H9 (cell line): ENCODE measurements at regions not wholly inside any gene's neighbourhood (a gene's known extent, or its start where the extent isn't known, plus 50 kb on each side); places are given as distances from the start of the nearest gene placed in this dataset.

Source experiments
- DNase-seq: peaks from one replicate; pipeline ENCODE4 v3.0.0-alpha.2; 2017
- H2AFZ ChIP-seq: one replicate; pipeline ENCODE4 v1.6.1; 2013; ENCODE audit warnings: mild to moderate bottlenecking, low read length, control low read depth, moderate library complexity
- H2AK5ac ChIP-seq: 2 replicates; pipeline ENCODE4 v1.6.1; 2013; ENCODE audit warnings: low read length, control low read depth, mixed read lengths; ENCODE audit not compliant: insufficient read length
- H2BK120ac ChIP-seq: one replicate; pipeline ENCODE4 v1.6.1; 2013; ENCODE audit warnings: low read depth, mild to moderate bottlenecking, low read length, control low read depth, inconsistent platforms; ENCODE audit not compliant: poor library complexity, severe bottlenecking
- H2BK12ac ChIP-seq: 2 replicates; pipeline ENCODE4 v1.6.1; 2013; ENCODE audit warnings: low read length, control low read depth, mixed read lengths, low read depth; ENCODE audit not compliant: insufficient read length
- H2BK15ac ChIP-seq: 2 replicates; pipeline ENCODE4 v1.6.1; 2013; ENCODE audit warnings: low read depth, low read length, control low read depth
- H2BK20ac ChIP-seq: one replicate; pipeline ENCODE4 v1.6.1; 2013; ENCODE audit warnings: low read depth, mild to moderate bottlenecking, low read length, control low read depth, inconsistent platforms; ENCODE audit not compliant: poor library complexity, severe bottlenecking
- H2BK5ac ChIP-seq: 2 replicates; pipeline ENCODE4 v1.6.1; 2013; ENCODE audit warnings: low read length, control low read depth, mixed read lengths; ENCODE audit not compliant: insufficient read length
- H3K14ac ChIP-seq: 2 replicates; pipeline ENCODE4 v1.6.1; 2013; ENCODE audit warnings: low read length, control low read depth; ENCODE audit not compliant: insufficient read depth
- H3K18ac ChIP-seq: 2 replicates; pipeline ENCODE4 v1.6.1; 2013; ENCODE audit warnings: low read depth, mild to moderate bottlenecking, mixed read lengths, low read length, control low read depth; ENCODE audit not compliant: insufficient read length
- H3K23ac ChIP-seq: 2 replicates; pipeline ENCODE4 v1.6.1; 2013; ENCODE audit warnings: low read length, control low read depth, mixed read lengths, low read depth; ENCODE audit not compliant: insufficient read length
- H3K23me2 ChIP-seq: 2 replicates; pipeline ENCODE4 v1.6.1; 2013; ENCODE audit warnings: low read depth, mild to moderate bottlenecking, mixed read lengths, low read length, control low read depth; ENCODE audit not compliant: insufficient read length, poor library complexity, severe bottlenecking
- H3K27ac ChIP-seq: 2 replicates; pipeline ENCODE4 v1.5.1; 2013; ENCODE audit warnings: low read length, control low read depth, mixed read lengths, low read depth; ENCODE audit not compliant: insufficient read length
- H3K27me3 ChIP-seq: 2 replicates; pipeline ENCODE4 v1.6.1; 2013; ENCODE audit warnings: low read length, control low read depth, inconsistent platforms; ENCODE audit not compliant: insufficient read depth
- H3K4ac ChIP-seq: 2 replicates; pipeline ENCODE4 v1.6.1; 2013; ENCODE audit warnings: low read depth, mild to moderate bottlenecking, control low read depth, inconsistent platforms, low read length, moderate library complexity
- H3K4me1 ChIP-seq: 2 replicates; pipeline ENCODE4 v1.6.1; 2013; ENCODE audit warnings: low read length, control low read depth, inconsistent platforms; ENCODE audit not compliant: insufficient read depth
- H3K4me2 ChIP-seq: 2 replicates; pipeline ENCODE4 v1.6.1; 2013; ENCODE audit warnings: low read length, control low read depth, mixed read lengths; ENCODE audit not compliant: insufficient read length, insufficient read depth
- H3K56ac ChIP-seq: 2 replicates; pipeline ENCODE4 v1.6.1; 2013; ENCODE audit warnings: low read depth, mild to moderate bottlenecking, mixed read lengths, low read length, control low read depth; ENCODE audit not compliant: insufficient read length
- H3K79me1 ChIP-seq: 2 replicates; pipeline ENCODE4 v1.6.1; 2013; ENCODE audit warnings: low read depth, mild to moderate bottlenecking, moderate library complexity, low read length, control low read depth, inconsistent platforms; ENCODE audit not compliant: insufficient read depth, poor library complexity, severe bottlenecking
- H3K79me2 ChIP-seq: 2 replicates; pipeline ENCODE4 v1.6.1; 2013; ENCODE audit warnings: low read length, control low read depth, inconsistent platforms; ENCODE audit not compliant: insufficient read depth
- H3K9ac ChIP-seq: 2 replicates; pipeline ENCODE4 v1.6.1; 2013; ENCODE audit warnings: low read length, control low read depth, mixed read lengths; ENCODE audit not compliant: insufficient read length; ENCODE audit errors: extremely low read depth
- H3K9me3 ChIP-seq: one replicate; pipeline ENCODE4 v1.6.1; 2013; ENCODE audit warnings: low read depth, low read length, inconsistent platforms; ENCODE audit not compliant: control insufficient read depth
- H3T11ph ChIP-seq: one replicate; pipeline ENCODE4 v1.6.1; 2013; ENCODE audit warnings: mild to moderate bottlenecking, low read length, control low read depth, inconsistent platforms
- H4K20me1 ChIP-seq: one replicate; pipeline ENCODE4 v1.6.1; 2013; ENCODE audit not compliant: control insufficient read depth, insufficient read length, insufficient read depth
- H4K5ac ChIP-seq: 2 replicates; pipeline ENCODE4 v1.6.1; 2013; ENCODE audit warnings: low read depth, mild to moderate bottlenecking, mixed read lengths, low read length, control low read depth; ENCODE audit not compliant: insufficient read length
- H4K8ac ChIP-seq: replicated peaks from 2 replicates; pipeline ENCODE4 v1.6.1; 2013; ENCODE audit warnings: low read length, control low read depth, mixed read lengths, low read depth; ENCODE audit not compliant: insufficient read length
- H4K91ac ChIP-seq: 2 replicates; pipeline ENCODE4 v1.6.1; 2013; ENCODE audit warnings: low read depth, mild to moderate bottlenecking, moderate library complexity, mixed read lengths, low read length, control low read depth; ENCODE audit not compliant: insufficient read length
- H3K27ac Mint-ChIP-seq, 3 experiments: 2 replicates in 2 of 3; 3 replicates in 1 of 3; pipeline ENCODE4 v1.8.0; 2020 to 2021; ENCODE audit warnings: mixed read lengths in 3 of 3, mild to moderate bottlenecking in 1 of 3, moderate library complexity in 1 of 3
- H3K27me3 Mint-ChIP-seq: 2 replicates; pipeline ENCODE4 v1.8.0; 2021; ENCODE audit warnings: low read depth, mild to moderate bottlenecking, moderate library complexity, mixed read lengths
- H3K36me3 Mint-ChIP-seq, 3 experiments: 2 replicates in 2 of 3; 3 replicates in 1 of 3; pipeline ENCODE4 v1.8.0; 2020 to 2021; ENCODE audit warnings: low read depth in 3 of 3, mixed read lengths in 3 of 3; ENCODE audit not compliant: insufficient read depth in 1 of 3
- H3K4me1 Mint-ChIP-seq, 2 experiments: 2 replicates each; pipeline ENCODE4 v1.8.0; 2020; ENCODE audit warnings: mixed read lengths in 2 of 2
- H3K4me3 Mint-ChIP-seq, 2 experiments: 2 replicates in 1 of 2; 3 replicates in 1 of 2; pipeline ENCODE4 v1.8.0; 2020 to 2021; ENCODE audit warnings: mild to moderate bottlenecking in 2 of 2, mixed read lengths in 2 of 2, moderate library complexity in 1 of 2
- H3K9me3 Mint-ChIP-seq, 2 experiments: 2 replicates in 1 of 2; 3 replicates in 1 of 2; pipeline ENCODE4 v1.8.0; 2020; ENCODE audit warnings: mild to moderate bottlenecking in 2 of 2, mixed read lengths in 2 of 2, moderate library complexity in 1 of 2
- CTCF ChIP-seq: fragments of 200-600 bp; sonication (generic); conservative IDR thresholded peaks from 3 replicates; pipeline ENCODE4 v1.8.0; 2021; ENCODE audit warnings: antibody characterized with exemption, mild to moderate bottlenecking
- WGBS: extraction: QIAGEN DNeasy Blood & Tissue Kit; methylation state at CpG from one replicate; pipeline ENCODE4 v1.1.7; 2013; ENCODE audit warnings: missing lambda C conversion rate, low lambda C conversion rate, mixed read lengths; ENCODE audit not compliant: insufficient read length; ENCODE audit errors: extremely low coverage; 5-methylcytosine and 5-hydroxymethylcytosine counted together

- Histone ChIP-seq H3T11ph (no peak overlapping the region), H3K14ac (no peak overlapping the region), H3K18ac (no peak overlapping the region), H3K4ac (no peak overlapping the region), H3K27ac (no peak overlapping the region), H3K79me2 (no peaks in the 10 kb centered on the region), H3K4me2 (no peak overlapping the region), H2BK15ac (no peak overlapping the region), H3K23ac (no peak overlapping the region), H4K91ac (no peak overlapping the region), H2AK5ac (no peak overlapping the region), H4K20me1 (no peaks in the 10 kb centered on the region), H2BK120ac (no peak overlapping the region), H2BK20ac (no peak overlapping the region), H3K79me1 (no peaks in the 10 kb centered on the region), H4K5ac (no peak overlapping the region), H3K9ac (no peak overlapping the region), H3K23me2 (no peaks in the 10 kb centered on the region), H2AFZ (no peak overlapping the region), H3K4me1 (no peaks in the 10 kb centered on the region), H4K8ac (no peak overlapping the region), H2BK5ac (no peak overlapping the region), H3K27me3 (no peaks in the 10 kb centered on the region), H3K56ac (no peak overlapping the region), H2BK12ac (no peak overlapping the region), H3K9me3 (no peaks in the 10 kb centered on the region)
- peaks cover 4 to 6% of the 10 kb centered on the region in 2 experiments; a peak in 3 of 4 replicates for H3K4me1 Mint-ChIP-seq
- no peak overlapping the region for H3K27ac Mint-ChIP-seq
- WGBS: no CpG with 5 or more reads among the region's 2 CpGs
- DNase-seq: no peak
- TF ChIP-seq CTCF: no peak
- peaks cover 5 to 13% of the 10 kb centered on the region in 2 experiments for H3K9me3 Mint-ChIP-seq
- no peak overlapping the region for H3K4me3 Mint-ChIP-seq
- H3K36me3 Mint-ChIP-seq: peaks cover 6 to 8% (median 7%) of the 10 kb centered on the region in 3 experiments; a peak in 4 of 7 replicates
- no peaks in the 10 kb centered on the region; the same call in 1 of the 2 replicates for H3K27me3 Mint-ChIP-seq
Measured at GRCh38 chr2:54048117-54048785, 67.2 kb upstream of the ACYP2 start.
